ENCODE measurements at regions not wholly inside any gene's neighbourhood (a gene's known extent, or its start where the extent isn't known, plus 50 kb on each side); places are given as distances from the start of the nearest gene placed in this dataset.

GRCh38 chr1:34303218-34303617, 126.5 kb downstream of the C1orf94 start:
- TF ChIP-seq, protein P1, sequence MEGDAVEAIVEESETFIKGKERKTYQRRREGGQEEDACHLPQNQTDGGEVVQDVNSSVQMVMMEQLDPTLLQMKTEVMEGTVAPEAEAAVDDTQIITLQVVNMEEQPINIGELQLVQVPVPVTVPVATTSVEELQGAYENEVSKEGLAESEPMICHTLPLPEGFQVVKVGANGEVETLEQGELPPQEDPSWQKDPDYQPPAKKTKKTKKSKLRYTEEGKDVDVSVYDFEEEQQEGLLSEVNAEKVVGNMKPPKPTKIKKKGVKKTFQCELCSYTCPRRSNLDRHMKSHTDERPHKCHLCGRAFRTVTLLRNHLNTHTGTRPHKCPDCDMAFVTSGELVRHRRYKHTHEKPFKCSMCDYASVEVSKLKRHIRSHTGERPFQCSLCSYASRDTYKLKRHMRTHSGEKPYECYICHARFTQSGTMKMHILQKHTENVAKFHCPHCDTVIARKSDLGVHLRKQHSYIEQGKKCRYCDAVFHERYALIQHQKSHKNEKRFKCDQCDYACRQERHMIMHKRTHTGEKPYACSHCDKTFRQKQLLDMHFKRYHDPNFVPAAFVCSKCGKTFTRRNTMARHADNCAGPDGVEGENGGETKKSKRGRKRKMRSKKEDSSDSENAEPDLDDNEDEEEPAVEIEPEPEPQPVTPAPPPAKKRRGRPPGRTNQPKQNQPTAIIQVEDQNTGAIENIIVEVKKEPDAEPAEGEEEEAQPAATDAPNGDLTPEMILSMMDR (optimal IDR thresholded peaks at IDR 0.05 in 1 of 3, IDR thresholded peaks at IDR 0.05 in 1 of 3, conservative IDR thresholded peaks at IDR 0.05 in 1 of 3; ENCODE audit: extremely low read depth in 1 of 3, insufficient read depth in 2 of 3, low read length in 3 of 3), result no peak
- no peak for TF ChIP-seq EZH2 (IDR thresholded peaks at IDR 0.05; ENCODE audit: low read length)
